ENCODE measurements at regions not wholly inside any gene's neighbourhood (a gene's known extent, or its start where the extent isn't known, plus 50 kb on each side); places are given as distances from the start of the nearest gene placed in this dataset.
"Not testable (repeated sequence)": the region's sequence is repeated elsewhere in the genome, so short reads cannot be mapped to it uniquely, and the experiment has no call there.

DNA sequence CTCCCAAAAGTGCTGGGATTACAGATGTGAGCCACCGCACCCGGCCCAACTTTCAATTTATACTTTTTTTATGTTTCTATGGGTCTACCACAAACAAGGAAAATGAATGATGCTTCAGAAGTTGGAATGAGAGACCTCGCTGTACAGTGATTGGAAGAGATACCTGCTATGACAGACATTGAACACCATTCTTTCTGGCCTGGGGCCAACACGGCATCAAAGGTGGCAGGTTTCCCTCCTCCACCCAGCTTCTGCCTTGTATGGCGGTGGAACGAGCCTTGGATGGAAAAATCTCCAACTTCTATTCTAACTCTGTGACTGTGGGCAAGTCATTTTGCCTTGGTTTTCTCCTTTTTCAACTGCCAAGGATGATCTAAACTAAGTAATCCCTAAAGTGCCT lies 117.8 kb upstream of the FAM174B start:
- DNase-seq (ENCODE audit: low read depth): no peak
- TF ChIP-seq, protein P1, sequence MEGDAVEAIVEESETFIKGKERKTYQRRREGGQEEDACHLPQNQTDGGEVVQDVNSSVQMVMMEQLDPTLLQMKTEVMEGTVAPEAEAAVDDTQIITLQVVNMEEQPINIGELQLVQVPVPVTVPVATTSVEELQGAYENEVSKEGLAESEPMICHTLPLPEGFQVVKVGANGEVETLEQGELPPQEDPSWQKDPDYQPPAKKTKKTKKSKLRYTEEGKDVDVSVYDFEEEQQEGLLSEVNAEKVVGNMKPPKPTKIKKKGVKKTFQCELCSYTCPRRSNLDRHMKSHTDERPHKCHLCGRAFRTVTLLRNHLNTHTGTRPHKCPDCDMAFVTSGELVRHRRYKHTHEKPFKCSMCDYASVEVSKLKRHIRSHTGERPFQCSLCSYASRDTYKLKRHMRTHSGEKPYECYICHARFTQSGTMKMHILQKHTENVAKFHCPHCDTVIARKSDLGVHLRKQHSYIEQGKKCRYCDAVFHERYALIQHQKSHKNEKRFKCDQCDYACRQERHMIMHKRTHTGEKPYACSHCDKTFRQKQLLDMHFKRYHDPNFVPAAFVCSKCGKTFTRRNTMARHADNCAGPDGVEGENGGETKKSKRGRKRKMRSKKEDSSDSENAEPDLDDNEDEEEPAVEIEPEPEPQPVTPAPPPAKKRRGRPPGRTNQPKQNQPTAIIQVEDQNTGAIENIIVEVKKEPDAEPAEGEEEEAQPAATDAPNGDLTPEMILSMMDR (IDR thresholded peaks at IDR 0.05; ENCODE audit: control insufficient read depth, extremely low read depth, insufficient read depth): no peak
- no peak overlapping the region for H3K4me3 ChIP-seq (ENCODE audit: low read depth, low read length)

DNA sequence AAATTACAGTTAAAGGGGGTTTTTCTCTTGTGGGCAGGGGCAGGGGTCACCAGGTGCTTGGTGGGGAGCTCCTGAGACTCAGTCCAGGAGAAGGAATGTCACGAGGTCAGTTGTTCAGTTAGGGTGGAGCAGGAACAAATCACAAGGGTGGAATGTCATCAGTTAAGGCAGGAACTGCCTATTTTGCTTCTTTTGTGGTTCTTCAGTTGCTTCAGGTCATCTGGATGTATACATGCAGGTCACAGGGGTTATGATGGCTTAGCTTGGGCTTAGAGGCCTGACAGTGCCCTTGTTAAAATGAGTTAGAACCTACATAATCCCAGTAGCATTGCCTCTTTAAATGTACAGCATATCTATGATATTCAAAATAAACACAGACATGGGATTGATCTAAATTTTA lies 120.2 kb upstream of the CHD2 start:
- TF ChIP-seq, protein P1 (IDR thresholded peaks at IDR 0.05; ENCODE audit: control insufficient read depth, extremely low read depth, insufficient read depth): no peak
- DNase-seq (ENCODE audit: low read depth): no peak
- no peak overlapping the region for H3K4me3 ChIP-seq (ENCODE audit: low read depth, low read length)

DNA sequence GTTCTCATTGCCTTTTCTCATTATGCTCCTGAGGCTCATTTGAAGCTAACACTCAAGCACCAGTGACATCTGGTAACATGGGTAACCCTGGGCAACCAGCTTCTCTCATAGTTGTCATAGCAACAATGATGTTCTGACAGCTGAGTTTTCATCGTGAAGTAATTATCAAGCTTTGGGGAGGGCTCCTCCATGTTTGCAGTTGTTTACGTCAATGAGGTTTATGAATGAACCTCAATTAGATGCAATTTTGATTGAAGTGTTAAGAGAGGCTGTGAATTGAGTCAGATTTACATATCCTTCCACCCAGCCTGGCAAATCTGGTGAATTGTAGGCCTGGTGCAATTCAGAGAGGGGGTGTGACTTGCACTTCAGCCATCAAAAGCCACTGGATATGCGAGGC lies 119.3 kb upstream of the CHD2 start:
- DNase-seq (ENCODE audit: low read depth): no peak
- TF ChIP-seq, protein P1 (IDR thresholded peaks at IDR 0.05; ENCODE audit: control insufficient read depth, extremely low read depth, insufficient read depth): no peak

DNA sequence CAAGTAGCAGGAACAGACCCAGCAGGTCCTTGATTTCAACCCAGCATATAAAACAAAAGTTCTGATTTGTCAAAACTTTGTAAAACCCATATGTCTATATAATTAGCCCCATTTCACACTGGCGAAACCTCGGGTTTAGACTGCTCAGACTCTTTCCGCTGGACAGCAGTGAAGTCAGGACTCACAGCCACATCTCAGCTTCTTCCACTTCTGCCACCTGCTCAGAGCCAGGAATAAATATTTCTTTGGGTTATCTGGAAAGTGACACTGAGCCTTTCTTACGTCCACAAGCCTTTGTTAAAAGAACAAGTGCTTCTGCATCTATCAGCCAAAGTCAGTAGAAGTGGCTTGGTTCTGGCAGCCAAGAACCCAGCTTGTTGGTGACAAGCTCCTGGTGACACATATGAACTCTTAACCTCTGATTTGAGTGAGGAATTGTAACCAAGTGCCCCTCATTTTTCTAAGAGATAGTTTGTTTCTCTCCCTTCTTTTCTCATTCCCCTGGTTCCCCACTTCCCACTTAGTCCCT lies 118.1 kb upstream of the CHD2 start:
- TF ChIP-seq, protein P1 (IDR thresholded peaks at IDR 0.05; ENCODE audit: control insufficient read depth, extremely low read depth, insufficient read depth): no peak
- DNase-seq (ENCODE audit: low read depth): no peak
- H3K4me3 ChIP-seq (ENCODE audit: low read depth, low read length): no peak overlapping the region

More for the DNA sequence above, 119.3 kb upstream of the CHD2 start:
- H3K4me3 ChIP-seq (ENCODE audit: low read depth, low read length): no peak overlapping the region

DNA sequence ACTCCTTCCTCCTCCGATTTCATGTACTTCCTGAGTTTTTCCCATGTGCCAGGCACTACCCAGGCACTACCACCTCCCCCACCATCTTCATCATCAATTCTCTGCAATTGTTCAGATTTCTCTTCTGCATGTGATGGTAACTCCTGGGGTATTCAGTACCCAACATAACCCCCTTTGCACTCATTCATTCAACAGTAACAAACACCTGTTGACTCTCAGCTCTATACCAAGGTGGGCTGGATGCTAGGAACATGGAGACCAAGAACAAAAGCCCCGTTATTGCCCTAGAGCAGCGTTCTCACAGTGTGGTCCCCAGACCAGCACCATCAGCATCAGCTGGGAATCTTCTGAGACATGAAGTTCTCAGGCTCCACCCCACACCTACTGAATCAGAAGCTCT lies 113.0 kb upstream of the CHD2 start:
- no peak overlapping the region for H3K4me3 ChIP-seq (ENCODE audit: low read depth, low read length)
- DNase-seq (ENCODE audit: low read depth): no peak
- TF ChIP-seq, protein P1 (IDR thresholded peaks at IDR 0.05; ENCODE audit: control insufficient read depth, extremely low read depth, insufficient read depth): no peak

DNA sequence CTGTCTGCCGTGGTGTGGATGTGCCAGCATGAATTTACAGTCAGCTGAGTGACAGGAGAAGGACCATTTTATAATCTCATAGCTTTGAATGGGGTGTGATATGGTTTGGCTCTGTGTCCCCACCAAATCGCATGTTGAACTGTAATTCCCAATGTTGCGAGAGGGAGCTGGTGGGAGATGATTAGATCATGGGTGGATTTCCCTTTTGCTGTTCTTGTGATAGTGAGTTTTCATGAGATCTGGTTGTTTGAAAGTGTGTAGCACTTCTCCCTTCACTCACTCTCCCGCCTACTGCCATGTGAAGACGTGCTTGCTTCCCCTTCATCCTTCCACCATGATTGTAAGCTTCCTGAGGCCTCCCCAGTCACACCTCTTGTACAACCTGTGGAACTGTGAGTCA lies 111.9 kb upstream of the CHD2 start:
- no peak overlapping the region for H3K4me3 ChIP-seq (ENCODE audit: low read depth, low read length)
- TF ChIP-seq, protein P1 (IDR thresholded peaks at IDR 0.05; ENCODE audit: control insufficient read depth, extremely low read depth, insufficient read depth): no peak
- DNase-seq (ENCODE audit: low read depth): no peak

DNA sequence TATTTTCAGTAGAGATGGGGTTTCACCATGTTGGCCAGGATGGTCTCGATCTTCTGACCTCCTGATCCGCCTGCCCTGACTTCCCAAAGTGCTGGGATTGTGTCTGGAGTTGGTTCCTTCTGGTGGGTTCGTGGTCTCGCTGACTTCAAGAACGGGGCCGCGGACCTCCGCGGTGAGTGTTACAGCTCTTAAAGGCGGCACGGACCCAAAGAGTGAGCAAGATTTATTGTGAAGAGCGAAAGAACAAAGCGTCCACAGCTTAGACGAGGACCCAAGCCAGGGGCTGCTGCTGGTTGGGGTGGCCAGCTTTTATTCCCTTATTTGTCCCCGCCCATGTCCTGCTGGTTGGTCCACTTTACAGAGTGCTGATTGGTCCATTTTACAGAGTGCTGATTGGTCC lies 111.3 kb upstream of the CHD2 start:
- not testable (repeated sequence) for DNase-seq (ENCODE audit: low read depth); H3K4me3 ChIP-seq (ENCODE audit: low read depth, low read length)
